GM18868 (cell line): ENCODE measurements at regions not wholly inside any gene's neighbourhood (a gene's known extent, or its start where the extent isn't known, plus 50 kb on each side); places are given as distances from the start of the nearest gene placed in this dataset.

Experiments used
- ATAC-seq: cut with Tn5 transposase; IDR thresholded peaks from one replicate; pipeline ENCODE4 v1.9.1; 2021; ENCODE audit warnings: mild to moderate bottlenecking, moderate library complexity; ENCODE audit not compliant: unreplicated experiment

DNA sequence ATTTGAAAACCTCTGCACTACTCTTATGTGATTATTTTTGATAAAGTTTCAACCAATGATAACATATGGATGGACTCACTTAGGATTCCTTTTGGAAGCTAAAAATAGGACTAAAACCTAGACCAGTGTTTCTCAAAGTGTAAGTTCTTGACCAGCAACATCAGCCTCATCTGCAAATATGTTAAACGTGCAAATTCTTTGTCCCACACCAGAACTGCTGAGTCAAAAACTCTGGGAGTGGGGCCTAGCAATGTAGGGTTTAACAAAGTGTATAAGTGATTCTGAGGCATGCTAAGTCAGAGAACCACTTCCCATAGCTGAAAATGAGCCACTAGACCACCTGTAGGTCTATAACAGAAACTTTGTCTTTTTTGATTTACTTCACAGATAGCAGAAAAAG is 1247.2 kb upstream of the PIK3C3 start:
- no peak for ATAC-seq

DNA sequence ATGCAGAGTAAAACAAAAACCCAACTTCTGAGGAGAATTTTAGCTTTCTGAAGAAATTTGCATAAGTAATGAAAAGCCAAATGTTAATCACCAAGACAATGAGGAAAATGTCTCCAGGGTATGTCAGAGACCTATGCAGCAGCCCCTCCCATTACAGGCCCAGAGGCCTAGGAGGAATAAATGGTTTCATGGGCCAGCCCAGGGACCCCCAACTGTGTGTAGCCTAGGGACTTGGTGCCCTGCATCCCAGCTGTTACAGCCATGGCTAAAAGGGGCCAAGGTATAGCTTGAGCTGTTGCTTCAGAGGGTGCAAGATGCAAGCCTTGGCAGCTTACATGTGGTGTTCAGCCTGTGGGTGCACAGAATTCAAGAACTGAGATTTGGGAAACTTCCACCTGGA is 1256.9 kb upstream of the PIK3C3 start:
- ATAC-seq = no peak

DNA sequence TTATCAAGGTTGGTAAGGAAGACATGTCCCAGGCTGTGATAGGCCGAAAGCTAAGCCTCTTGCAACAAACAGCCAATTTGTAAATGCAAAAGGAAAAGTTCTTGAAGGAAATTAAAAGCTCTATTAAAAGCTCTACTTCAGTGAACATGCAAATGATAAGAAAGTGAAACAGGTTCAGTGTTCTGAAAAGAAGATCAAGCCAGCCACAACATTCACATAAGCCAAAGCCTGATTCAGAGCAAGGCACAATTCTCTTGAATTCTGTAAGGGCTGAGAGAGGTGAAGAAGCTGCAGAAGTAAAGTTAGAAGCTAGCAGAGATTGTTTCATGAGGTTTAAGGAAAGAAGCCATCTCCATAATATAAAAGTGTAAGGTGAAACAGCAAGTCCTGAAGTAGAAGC is 1259.5 kb upstream of the PIK3C3 start:
- ATAC-seq = no peak

DNA sequence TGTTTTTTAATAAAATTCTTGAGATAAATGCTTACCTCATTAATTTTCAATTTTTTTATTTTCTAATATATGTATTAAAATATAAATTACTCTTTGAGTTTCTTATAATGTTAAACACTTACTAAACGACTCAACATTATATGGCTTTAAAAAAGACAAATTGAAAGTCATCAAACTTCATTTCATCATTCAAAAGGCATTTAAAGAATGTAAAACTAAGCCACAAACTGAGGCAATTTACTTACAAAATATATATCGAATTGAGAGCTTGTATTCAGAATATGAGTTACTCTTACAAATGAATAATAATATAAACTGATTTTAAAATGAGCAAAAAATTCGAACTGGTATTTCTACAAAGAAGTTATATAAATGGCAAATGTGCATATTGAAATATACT is 1262.2 kb upstream of the PIK3C3 start:
- no peak for ATAC-seq

DNA sequence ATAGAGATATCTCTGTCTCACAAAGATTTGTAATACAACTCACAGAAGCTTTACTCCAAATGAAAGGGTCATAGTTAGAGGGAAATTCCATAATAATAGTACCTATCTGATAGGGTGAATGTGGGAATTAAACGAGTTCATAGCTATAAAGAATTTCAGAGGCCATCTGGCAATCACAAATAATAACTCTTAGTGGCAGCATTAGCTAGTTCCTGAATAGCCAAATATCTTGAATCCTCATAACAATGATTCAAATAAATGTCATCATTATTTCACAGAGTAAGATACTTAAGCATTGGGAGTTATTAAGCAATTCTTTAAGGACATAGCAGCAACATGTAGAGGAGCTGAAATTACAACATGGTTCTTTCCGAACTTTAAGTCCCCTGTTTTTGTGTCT is 1265.0 kb upstream of the PIK3C3 start:
- ATAC-seq = no peak

DNA sequence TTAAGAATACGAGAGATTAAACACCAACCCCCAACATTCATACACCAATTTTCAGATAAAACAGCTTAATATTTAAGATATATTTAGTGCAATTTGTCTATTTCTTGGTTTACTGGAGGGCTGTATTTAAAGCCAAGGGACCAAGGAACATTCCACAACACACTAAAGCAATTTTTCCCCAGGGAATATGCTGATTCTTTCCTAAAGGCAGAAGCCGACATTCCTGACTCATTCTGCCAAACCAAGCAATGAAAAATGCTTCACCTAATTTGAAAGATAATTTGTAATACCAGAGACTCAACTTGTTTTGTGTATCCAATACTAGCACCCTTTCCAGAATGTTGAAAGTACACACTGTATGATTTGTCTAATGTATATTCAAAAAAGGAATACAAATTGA is 1267.6 kb upstream of the PIK3C3 start:
- ATAC-seq = no peak

DNA sequence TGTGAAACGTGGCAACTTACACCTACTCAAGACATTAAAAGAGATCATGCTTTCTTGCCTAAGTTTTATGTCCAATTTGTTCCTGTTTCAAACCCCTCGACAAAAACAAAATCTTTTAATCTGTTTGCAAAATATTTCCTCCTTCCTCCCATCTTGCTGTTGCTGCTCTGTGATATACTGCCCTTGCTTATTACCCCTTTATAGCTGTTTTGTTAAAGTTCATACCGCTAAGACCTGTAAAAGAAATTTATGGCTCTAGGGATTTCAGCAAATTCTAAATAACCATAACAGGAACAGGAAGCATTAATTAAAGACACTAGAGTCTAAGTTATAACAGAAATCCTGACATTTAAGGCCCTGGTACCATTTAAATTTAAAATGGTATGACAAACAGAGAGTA is 1268.2 kb upstream of the PIK3C3 start:
- no peak for ATAC-seq

DNA sequence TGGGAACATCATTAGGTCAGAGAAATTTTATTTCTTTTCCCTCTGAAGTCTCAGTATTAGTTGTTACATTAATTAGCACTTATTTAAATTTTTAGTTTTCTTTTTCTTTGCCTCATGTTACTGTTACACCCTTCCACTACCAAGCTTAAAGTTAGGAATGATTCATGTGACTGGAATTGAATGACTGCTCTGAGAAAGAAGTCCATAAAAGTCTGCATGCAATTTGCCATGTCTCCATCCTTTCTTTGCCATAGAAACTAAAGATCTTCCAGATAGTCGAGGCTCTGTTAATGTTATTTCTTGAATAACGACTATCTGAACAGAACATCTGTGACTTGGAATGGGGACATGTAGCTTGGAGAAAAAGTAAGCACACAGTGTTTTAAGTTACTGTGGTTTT is 1269.8 kb upstream of the PIK3C3 start:
- no peak for ATAC-seq

DNA sequence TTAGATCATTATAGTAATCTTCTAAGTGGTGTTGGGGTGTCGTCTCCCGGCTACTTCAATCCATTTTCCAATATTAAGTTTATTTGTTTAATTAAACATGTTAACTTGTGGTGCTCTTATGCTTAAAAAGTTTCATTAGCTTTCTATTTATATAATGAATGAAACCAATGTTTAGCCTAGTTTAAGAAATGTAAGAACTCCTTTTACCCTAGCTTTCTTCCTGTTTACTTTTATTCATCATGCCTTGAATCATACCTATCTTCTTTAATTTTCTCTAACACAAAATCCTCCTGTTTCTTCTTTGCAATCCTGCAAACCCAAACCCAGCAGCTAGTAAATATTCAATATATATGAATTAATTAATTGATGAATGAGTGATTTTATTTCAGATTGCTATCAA is 1276.7 kb upstream of the PIK3C3 start:
- ATAC-seq = no peak

DNA sequence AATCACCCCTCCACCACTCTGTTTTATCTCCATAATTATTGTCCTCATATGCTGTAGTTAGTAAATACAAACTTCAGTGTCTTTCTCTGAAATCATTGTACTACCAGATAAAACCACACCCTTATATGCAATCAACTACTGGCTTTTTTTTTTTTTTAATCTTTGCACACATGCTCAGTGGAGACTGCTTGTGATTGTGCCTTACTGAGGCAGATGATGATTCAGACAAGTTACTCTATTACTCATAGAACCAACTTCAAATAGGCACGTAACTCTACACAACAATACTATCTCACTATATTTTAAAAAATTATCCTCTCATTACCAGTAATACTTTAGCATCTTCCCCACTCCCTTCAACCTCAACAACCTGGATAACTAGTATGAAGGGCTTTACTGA is 1278.4 kb upstream of the PIK3C3 start:
- ATAC-seq = no peak

DNA sequence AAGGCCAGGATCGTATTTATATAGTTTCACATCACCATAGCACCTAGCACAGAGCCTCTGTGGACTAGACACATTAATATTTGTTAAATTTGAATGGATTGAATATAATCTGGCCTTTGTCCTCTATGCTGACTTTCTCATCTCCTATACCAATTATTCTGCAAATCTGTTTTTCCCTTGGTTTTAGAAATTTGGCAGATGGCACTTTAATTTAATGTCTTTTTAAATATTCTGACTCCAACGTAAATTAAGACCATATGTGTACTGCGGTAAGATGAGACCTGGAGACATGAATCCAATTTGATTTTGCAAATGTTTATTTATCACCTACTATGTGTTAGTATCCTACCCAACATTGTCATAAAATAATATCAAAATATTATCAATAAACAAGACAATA is 1281.9 kb upstream of the PIK3C3 start:
- no peak for ATAC-seq

DNA sequence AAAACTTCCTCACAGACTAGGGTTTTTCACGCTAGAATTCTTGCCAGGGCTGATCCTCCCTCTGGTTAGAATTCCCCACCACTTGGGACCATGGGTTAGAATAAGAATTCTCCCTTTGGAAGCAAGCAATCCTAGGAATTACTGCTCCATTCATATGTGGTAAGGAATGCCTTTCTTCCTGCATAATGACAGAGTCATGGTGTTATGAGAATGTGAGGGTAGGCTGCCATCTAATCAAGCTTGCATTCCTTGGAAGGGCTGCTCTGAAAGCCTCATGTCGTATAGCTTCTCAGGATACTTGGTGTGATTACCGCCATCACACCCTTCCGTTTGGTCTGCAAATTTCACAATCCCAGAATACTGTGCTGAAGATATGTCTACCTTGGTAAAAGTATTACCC is 1282.4 kb upstream of the PIK3C3 start:
- no peak for ATAC-seq

DNA sequence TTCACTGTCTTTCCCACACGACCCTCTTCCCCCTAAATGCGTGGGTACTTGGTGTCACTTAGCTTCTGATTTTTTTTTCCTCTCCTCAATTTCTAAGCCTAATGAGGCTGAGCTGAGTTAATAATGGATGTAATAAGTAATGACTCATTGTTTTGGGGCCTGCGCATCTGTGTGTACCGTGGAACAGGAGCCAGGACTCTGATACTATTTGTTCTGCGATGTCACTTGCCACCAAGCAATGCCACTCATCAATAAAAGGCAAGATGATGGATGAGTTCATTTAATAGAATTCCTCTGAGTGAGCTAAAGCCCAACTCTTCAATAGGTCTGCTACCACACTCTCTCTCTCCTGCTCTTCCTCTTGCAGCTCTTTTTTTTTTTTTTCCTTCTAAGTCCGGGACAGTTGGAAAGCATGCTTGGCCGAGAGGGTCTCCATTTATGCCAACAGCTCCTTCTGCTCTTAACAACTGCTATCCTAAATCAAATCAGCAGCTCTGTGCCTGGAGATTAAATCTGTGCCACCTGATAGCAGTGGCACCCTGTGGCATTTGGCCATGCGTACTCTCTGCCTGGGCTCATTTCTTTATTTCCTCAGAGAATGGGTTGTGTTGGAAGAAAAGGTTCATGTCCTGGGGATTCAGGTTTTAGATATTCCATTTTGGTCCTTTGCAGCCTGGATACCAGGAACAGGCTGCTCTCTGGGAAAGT is 1284.2 kb upstream of the PIK3C3 start:
- no peak for ATAC-seq

DNA sequence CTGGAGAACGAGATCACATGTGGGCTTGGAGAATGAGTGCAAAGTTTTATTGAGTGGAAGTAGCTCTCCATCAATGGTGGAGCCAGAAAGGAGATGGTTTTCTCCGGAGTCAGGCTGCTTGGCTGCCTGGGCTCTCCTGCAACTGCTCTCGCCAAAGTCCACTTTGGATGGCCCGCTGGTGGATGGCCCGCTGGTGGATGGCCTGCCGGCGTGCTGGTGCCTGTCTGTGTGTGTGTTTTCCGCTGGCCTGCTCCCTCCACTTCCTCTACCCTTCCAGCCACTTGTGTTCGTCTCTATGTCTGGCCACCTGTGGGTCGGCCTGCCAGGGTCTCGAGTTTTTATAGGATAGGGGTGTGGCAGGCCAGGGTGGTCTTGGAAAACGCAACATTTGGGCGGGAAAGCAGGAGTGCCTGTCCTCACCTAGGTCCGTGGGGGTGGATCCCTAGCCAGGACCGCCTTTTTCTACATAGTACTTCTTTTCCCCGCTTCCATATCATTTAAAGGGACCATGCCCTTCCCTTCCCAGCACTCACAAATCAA is 1292.1 kb upstream of the PIK3C3 start:
- ATAC-seq = no peak

DNA sequence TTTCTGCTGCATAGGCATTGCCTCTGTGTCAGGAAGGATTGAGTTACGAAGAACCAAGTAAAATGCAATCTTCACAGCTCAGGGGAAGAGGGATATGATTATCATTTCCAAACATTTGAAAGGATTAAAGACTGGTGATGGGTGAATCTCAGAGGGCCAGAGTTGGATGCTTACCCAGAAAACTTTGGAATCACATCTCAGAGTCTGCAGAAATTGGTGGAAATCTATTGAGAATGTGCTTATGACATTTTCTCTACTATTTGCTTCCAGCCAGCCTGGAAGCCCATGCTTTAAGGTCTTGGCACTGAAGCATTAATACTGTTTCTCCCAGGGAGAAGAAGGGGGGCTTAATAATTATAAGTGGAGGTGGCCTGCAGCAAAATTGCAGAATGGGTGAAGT is 1301.4 kb upstream of the PIK3C3 start:
- no peak for ATAC-seq

DNA sequence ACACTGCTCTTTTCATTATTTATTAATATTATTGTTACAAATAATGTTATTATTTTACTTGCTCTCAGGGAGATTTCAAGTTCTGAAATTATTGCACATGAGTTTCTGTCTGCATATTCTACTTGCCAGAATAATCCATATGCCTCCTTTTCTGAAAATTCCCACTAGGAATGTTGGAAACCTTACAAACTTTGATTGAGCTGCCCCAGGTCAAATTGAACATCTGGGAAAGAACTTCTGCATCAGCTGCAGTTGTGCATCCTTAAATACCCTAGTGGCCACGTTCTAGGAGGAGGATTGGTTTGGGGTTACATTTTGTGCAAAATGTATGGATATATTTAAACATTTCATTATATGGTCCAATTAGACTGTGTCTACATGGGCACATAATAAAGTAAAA is 1302.7 kb upstream of the PIK3C3 start:
- no peak for ATAC-seq

DNA sequence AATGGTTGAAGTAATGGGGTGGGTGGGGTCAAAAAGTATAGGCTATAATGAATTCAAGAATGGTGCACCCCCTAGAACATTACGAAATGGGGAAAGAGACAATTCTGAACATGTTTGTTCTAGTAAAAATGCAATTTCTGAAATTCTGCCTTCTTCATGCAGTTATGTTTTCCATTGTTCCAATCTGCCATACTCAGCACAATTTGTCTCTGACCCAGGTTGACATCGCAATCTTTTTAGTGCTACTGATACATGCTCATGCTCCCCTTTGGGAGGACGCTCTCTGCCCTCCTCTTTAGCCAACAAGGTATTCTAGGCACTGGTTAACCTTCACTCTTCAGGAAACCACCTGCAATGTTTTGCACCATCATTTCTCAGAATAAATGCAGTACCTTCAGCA is 1303.9 kb upstream of the PIK3C3 start:
- ATAC-seq = no peak

DNA sequence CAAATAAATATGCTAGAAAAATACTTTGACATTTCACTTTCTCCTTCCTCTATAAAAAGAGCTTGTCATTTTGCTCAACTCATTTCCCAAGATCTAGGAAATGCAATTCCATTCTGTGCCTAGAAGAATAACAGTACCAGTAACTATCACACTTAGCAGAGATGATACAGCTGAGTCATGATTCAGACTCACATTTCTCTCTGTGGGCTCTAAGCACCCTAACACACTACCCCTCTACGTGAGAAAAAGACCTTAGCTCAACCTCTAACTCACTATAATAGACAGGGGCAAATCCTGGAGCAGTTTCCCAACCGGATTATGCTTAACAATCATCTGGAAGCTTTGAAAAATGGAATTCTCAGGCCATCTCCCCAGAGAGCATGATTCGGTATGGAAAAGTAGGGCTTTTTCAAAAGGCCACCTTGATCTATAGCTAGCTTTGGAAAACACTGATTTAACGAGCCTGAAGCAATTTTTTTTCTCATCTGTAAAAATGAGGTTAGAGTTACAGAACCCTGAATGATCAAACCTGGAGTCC is 1312.3 kb upstream of the PIK3C3 start:
- ATAC-seq = no peak

DNA sequence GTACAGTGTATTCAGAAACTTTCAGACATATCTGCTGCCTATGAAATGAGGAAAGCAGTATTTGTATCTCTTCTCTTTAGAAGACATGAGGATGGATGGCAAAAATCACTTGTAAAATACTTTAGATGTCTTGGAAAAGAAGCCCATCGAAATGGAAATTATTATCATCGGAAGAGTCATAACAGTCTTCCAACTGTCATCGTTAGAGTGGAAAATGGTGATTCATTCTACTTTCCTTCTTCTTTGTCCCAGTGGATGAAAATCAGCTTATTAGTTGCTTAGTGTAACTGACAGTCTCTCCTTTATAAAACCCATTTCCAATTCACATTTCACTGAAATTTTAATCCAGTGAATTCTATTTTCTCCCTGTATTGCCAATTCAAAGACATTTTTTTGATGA is 1323.7 kb upstream of the PIK3C3 start:
- ATAC-seq = no peak

DNA sequence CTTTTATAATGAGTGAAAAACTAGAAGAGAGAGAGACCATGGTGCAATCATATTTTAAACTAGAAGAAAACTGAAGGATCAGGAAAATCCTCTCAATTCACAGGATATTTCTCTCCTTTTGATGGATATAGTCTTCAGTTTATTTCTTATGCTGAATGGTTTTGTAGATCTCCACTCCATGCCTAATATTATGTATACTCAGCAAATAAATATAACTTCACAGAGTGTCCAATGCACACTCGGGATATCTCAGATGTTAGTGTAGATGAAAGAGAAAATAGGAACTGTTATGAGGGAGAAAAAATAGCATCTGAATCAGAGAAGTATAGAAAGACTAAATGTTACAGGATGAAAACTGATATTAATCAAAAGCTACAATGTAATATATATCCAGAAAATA is 1324.5 kb upstream of the PIK3C3 start:
- ATAC-seq = no peak

DNA sequence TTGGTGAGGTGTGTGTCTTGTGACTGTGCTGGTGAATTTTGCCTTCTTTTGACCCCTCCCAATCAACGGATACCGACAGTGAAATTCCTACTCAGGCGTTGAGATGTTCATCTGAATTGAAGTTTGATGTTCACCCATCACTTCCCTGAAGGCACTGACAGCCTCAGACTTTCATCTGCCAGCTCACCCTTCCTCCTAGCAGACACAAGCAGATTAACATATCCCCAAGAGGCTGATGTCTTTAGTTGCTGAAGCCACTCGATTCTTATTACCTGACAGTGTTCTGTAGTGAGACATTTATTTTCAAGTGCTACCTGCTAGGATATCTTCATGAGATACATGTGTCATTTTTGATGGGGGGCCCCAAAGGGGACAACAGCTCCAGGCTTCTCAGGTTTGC is 1330.1 kb upstream of the PIK3C3 start:
- ATAC-seq = no peak

DNA sequence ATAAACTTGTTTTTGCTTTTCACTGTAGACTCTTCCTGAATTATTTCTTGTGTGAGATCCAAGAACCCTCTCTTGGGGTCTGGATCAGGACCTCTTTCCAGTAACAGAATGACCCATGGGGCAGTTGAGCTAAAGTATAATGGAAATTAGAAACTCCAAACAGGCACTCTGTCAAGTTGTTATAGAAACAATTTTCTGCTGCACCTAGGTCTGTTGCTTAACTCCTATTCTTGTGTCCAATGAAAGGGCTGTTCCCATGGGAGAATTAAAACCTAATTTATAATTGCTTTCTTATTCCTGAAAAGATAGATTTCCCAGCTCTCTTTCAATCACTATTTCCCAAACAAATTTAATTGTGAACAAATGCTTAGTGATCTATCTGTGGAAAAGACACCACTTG is 1341.3 kb upstream of the PIK3C3 start:
- no peak for ATAC-seq

DNA sequence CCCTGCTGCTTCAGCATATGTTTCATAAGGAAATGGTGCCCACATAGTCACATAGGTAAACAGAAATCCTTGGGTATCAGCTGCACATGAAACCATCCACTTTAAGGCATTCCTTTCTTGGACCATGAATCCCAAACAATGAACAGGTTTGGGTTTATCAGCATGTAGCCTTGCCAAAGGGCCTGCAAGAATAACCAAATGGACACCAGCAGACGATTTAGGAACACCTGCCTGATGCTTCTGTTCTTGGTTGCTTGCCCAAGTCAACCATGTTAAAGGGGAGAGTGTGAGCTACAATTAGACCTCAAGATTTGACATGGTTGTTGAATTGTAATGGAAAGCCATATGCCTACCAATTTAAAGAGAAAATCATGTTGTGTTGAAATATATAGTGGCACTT is 1342.7 kb upstream of the PIK3C3 start:
- no peak for ATAC-seq
